GM23338 (cell line): ENCODE measurements at regions not wholly inside any gene's neighbourhood (a gene's known extent, or its start where the extent isn't known, plus 50 kb on each side); places are given as distances from the start of the nearest gene placed in this dataset.

Source experiments
- ATAC-seq: fragments of 200-7000 bp; cut with Tn5 transposase; 3 replicates; pipeline ENCODE4 v1.9.1; 2020
- DNase-seq: peaks from one replicate; pipeline ENCODE4 v3.0.0-alpha.2; 2015; ENCODE audit warnings: low spot score
- H2AFZ ChIP-seq: fragments of 200-600 bp; sonication (generic); 2 replicates; pipeline ENCODE4 v1.8.0; 2016; ENCODE audit warnings: antibody characterized with exemption, mild to moderate bottlenecking, moderate library complexity
- H3F3A ChIP-seq: fragments of 200-600 bp; sonication (generic); replicated peaks from 2 replicates; pipeline ENCODE4 v1.8.0; 2017; ENCODE audit warnings: antibody characterized with exemption, mixed run types, low read depth
- H3K27ac ChIP-seq: fragments of 200-600 bp; sonication (generic); 2 replicates; pipeline ENCODE4 v1.6.1; 2016; ENCODE audit warnings: low read depth
- H3K27me3 ChIP-seq: fragments of 200-600 bp; sonication (generic); 2 replicates; pipeline ENCODE4 v1.8.0; 2016; ENCODE audit warnings: mild to moderate bottlenecking, mixed run types, moderate library complexity; ENCODE audit not compliant: insufficient read depth
- H3K36me3 ChIP-seq: fragments of 200-600 bp; sonication (generic); 2 replicates; pipeline ENCODE4 v1.8.0; 2016; ENCODE audit warnings: mild to moderate bottlenecking; ENCODE audit not compliant: insufficient read depth
- H3K4me1 ChIP-seq: fragments of 200-600 bp; sonication (generic); 2 replicates; pipeline ENCODE4 v1.8.0; 2016; ENCODE audit warnings: mild to moderate bottlenecking, moderate library complexity; ENCODE audit not compliant: insufficient read depth
- H3K4me2 ChIP-seq: fragments of 200-600 bp; sonication (generic); 2 replicates; pipeline ENCODE4 v1.7.1; 2017; ENCODE audit warnings: mixed run types
- H3K4me3 ChIP-seq: fragments of 200-600 bp; sonication (generic); 2 replicates; pipeline ENCODE4 v1.6.1; 2016; ENCODE audit warnings: mixed run types
- H3K79me2 ChIP-seq: fragments of 200-600 bp; sonication (generic); replicated peaks from 2 replicates; pipeline ENCODE4 v1.8.0; 2017; ENCODE audit warnings: mild to moderate bottlenecking; ENCODE audit not compliant: insufficient read depth
- H3K9me2 ChIP-seq: fragments of 200-600 bp; sonication (generic); 2 replicates; pipeline ENCODE4 v1.8.0; 2017; ENCODE audit not compliant: insufficient read depth
- H4K20me1 ChIP-seq: fragments of 200-600 bp; sonication (generic); replicated peaks from 2 replicates; pipeline ENCODE4 v1.8.0; 2017; ENCODE audit warnings: mild to moderate bottlenecking; ENCODE audit not compliant: insufficient read depth
- H3K27ac Mint-ChIP-seq: 2 replicates; pipeline ENCODE4 v1.8.0; 2020; ENCODE audit warnings: inconsistent platforms, mild to moderate bottlenecking, moderate library complexity, mixed read lengths
- H3K27me3 Mint-ChIP-seq: 3 replicates; pipeline ENCODE4 v1.8.0; 2022; ENCODE audit warnings: low read depth, mild to moderate bottlenecking, moderate library complexity, mixed read lengths, inconsistent platforms; ENCODE audit not compliant: insufficient read depth, poor library complexity
- H3K36me3 Mint-ChIP-seq: 3 replicates; pipeline ENCODE4 v1.8.0; 2021; ENCODE audit warnings: low read depth, mild to moderate bottlenecking, inconsistent platforms, moderate library complexity, mixed read lengths
- H3K4me1 Mint-ChIP-seq: 3 replicates; pipeline ENCODE4 v1.8.0; 2020; ENCODE audit warnings: mild to moderate bottlenecking, inconsistent platforms, mixed read lengths
- H3K4me3 Mint-ChIP-seq: 3 replicates; pipeline ENCODE4 v1.8.0; 2021; ENCODE audit warnings: moderate library complexity, mild to moderate bottlenecking, inconsistent platforms, mixed read lengths
- H3K9me3 Mint-ChIP-seq: 3 replicates; pipeline ENCODE4 v1.8.0; 2020; ENCODE audit warnings: moderate library complexity, mild to moderate bottlenecking, inconsistent platforms, mixed read lengths
- CREB1 ChIP-seq: fragments of 250-450 bp; sonication (Bioruptor Pico); IDR thresholded peaks from 2 replicates; pipeline ENCODE4 v1.5.0; 2020; ENCODE audit warnings: low read depth, mild to moderate bottlenecking, moderate library complexity
- CTCF ChIP-seq, 2 experiments: fragments of 200-600 bp in 1 of 2; sonication (generic) in 1 of 2; conservative IDR thresholded peaks; 2 replicates each; pipeline versions ENCODE4 v1.5.1 to v1.6.1; 2016 to 2017; ENCODE audit warnings: antibody characterized with exemption in 2 of 2, low read depth in 2 of 2, mild to moderate bottlenecking in 2 of 2, moderate library complexity in 1 of 2
- ETS1 ChIP-seq: IDR thresholded peaks from 2 replicates; pipeline ENCODE4 v1.6.1; 2016; ENCODE audit warnings: antibody characterized with exemption
- EZH2 ChIP-seq: fragments of 200-600 bp; sonication (generic); IDR thresholded peaks from one replicate; pipeline ENCODE4 v1.8.0; 2017; ENCODE audit warnings: antibody characterized with exemption, mild to moderate bottlenecking, low read depth; ENCODE audit not compliant: unreplicated experiment
- EZH2phosphoT487 ChIP-seq: fragments of 200-600 bp; sonication (generic); IDR thresholded peaks from one replicate; pipeline ENCODE4 v1.8.1; 2018; ENCODE audit warnings: antibody characterized with exemption; ENCODE audit not compliant: unreplicated experiment
- JUNB ChIP-seq: IDR thresholded peaks from one replicate; pipeline ENCODE4 v1.6.1; 2016; ENCODE audit warnings: antibody characterized with exemption; ENCODE audit not compliant: unreplicated experiment
- NANOG ChIP-seq: IDR thresholded peaks from 2 replicates; pipeline ENCODE4 v1.6.1; 2016; ENCODE audit warnings: antibody characterized with exemption, borderline replicate concordance
- STAT1 ChIP-seq: IDR thresholded peaks from one replicate; pipeline ENCODE4 v1.6.1; 2016; ENCODE audit warnings: antibody characterized with exemption; ENCODE audit not compliant: unreplicated experiment
- ZNF114 ChIP-seq: fragments of 250-450 bp; sonication (Bioruptor Pico); IDR thresholded peaks from 2 replicates; pipeline ENCODE4 v1.5.0; 2020; ENCODE audit warnings: mild to moderate bottlenecking, moderate library complexity
- ZNF331 ChIP-seq: fragments of 250-450 bp; sonication (Bioruptor Pico); IDR thresholded peaks from 2 replicates; pipeline ENCODE4 v1.5.0; 2020; ENCODE audit warnings: low read depth, mild to moderate bottlenecking, moderate library complexity
- ZNF462 ChIP-seq: fragments of 250-450 bp; sonication (Bioruptor Pico); IDR thresholded peaks from 2 replicates; pipeline ENCODE4 v1.5.0; 2020; ENCODE audit warnings: mild to moderate bottlenecking, moderate library complexity

- no peaks in the 10 kb centered on the region for H3K36me3 ChIP-seq
- no peaks in the 10 kb centered on the region for H3K79me2 ChIP-seq
- H2AFZ ChIP-seq, result no peak overlapping the region
- DNase-seq (peak; percentile 15), ATAC-seq (peak; percentile 57)
- H3K4me1 ChIP-seq, result no peaks in the 10 kb centered on the region
- H3K27ac ChIP-seq, result no peak overlapping the region
- no peaks in the 10 kb centered on the region for H3F3A ChIP-seq
- H3K4me3 ChIP-seq, result no peak overlapping the region
- no peaks in the 10 kb centered on the region for H3K9me3 Mint-ChIP-seq
- H3K27me3 ChIP-seq, result no peaks in the 10 kb centered on the region
- H4K20me1 ChIP-seq, result 0 out of 2 replicates have a peak, but pooled peaks cover 4% of the 10 kb centered on the region
- 0 out of 2 replicates have a peak, but pooled peaks cover 3% of the 10 kb centered on the region for H3K9me2 ChIP-seq
- no peak overlapping the region for H3K4me2 ChIP-seq
- H3K27me3 Mint-ChIP-seq, result no peaks in the 10 kb centered on the region
- no peak overlapping the region for H3K27ac Mint-ChIP-seq
- H3K4me1 Mint-ChIP-seq, result peaks cover 9% of the 10 kb centered on the region; the same call in 2 of the 3 replicates
- no peak for TF ChIP-seq ETS1
- TF ChIP-seq NANOG, result no peak
- 0 out of 4 replicates have a peak, but pooled peaks of 1 of the 2 experiments have one; percentile 3 for TF ChIP-seq CTCF (conservative IDR thresholded peaks at IDR 0.05; ENCODE audit: low read depth in 2 of 2)
- no peak for TF ChIP-seq EZH2
- H3K36me3 Mint-ChIP-seq, result no peaks in the 10 kb centered on the region
- no peak overlapping the region for H3K4me3 Mint-ChIP-seq
Observed at GRCh38 chr1:42014823-42015222, 96.1 kb upstream of the HIVEP3 start.

- H3K27ac ChIP-seq, result no peak overlapping the region
- no peak overlapping the region for H3K4me3 ChIP-seq
- Mint-ChIP-seq H3K27ac (no peak overlapping the region), H3K9me3 (no peaks in the 10 kb centered on the region), H3K27me3 (no peaks in the 10 kb centered on the region), H3K4me1 (peaks cover 9% of the 10 kb centered on the region; the same call in 2 of the 3 replicates), H3K36me3 (no peaks in the 10 kb centered on the region), H3K4me3 (no peak overlapping the region)
- H4K20me1 ChIP-seq, result 0 out of 2 replicates have a peak, but pooled peaks cover 4% of the 10 kb centered on the region
- no peak overlapping the region for H3K4me2 ChIP-seq
- H3K27me3 ChIP-seq, result no peaks in the 10 kb centered on the region
- H3K79me2 ChIP-seq, result no peaks in the 10 kb centered on the region
- 0 out of 2 replicates have a peak, but pooled peaks cover 3% of the 10 kb centered on the region for H3K9me2 ChIP-seq
- no peaks in the 10 kb centered on the region for H3F3A ChIP-seq
- H3K36me3 ChIP-seq, result no peaks in the 10 kb centered on the region
- peak overlapping the region; percentile 89 for H2AFZ ChIP-seq
- ATAC-seq, result no peak
- DNase-seq, result no peak
- H3K4me1 ChIP-seq, result no peaks in the 10 kb centered on the region
- TF ChIP-seq ETS1, result no peak
- TF ChIP-seq NANOG, result no peak
- no peak for TF ChIP-seq EZH2phosphoT487
- TF ChIP-seq CREB1 (CRISPR knock-in tag), result no peak
- no peak for TF ChIP-seq STAT1
- no peak for TF ChIP-seq ZNF114 (CRISPR knock-in tag)
- TF ChIP-seq ZNF462, result no peak
- TF ChIP-seq EZH2, result no peak
- TF ChIP-seq JUNB, result no peak
- TF ChIP-seq ZNF331 (CRISPR knock-in tag), result no peak
Observed at GRCh38 chr1:42013881-42014470, 95.3 kb upstream of the HIVEP3 start.
